Femur (tissue), 1 donor: ENCODE measurements at regions not wholly inside any gene's neighbourhood (a gene's known extent, or its start where the extent isn't known, plus 50 kb on each side); places are given as distances from the start of the nearest gene placed in this dataset.

ENCODE experiments used
- DNase-seq: peaks from one replicate; pipeline ENCODE4 v3.0.0-alpha.2; 2017

DNA sequence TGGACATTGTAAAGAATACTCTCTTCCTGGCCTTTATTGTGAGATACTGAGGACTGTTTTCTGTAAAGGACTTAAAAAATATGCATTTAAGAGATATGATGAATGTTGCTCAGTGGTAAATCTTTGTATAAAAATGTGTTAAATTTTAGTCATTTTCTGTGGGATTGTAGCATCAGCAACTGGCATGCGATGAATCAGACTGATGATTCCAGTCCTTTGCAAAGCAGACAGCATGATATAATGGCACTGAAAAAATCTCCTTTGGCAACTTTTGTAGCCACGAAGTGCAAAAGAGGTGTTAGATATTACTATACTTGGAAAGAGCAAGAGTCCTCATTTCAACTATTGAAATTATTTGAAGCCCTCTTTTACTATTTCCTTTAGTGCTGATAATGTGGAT lies 678.7 kb downstream of the PLCL1 start:
- DNase-seq: no peak

DNA sequence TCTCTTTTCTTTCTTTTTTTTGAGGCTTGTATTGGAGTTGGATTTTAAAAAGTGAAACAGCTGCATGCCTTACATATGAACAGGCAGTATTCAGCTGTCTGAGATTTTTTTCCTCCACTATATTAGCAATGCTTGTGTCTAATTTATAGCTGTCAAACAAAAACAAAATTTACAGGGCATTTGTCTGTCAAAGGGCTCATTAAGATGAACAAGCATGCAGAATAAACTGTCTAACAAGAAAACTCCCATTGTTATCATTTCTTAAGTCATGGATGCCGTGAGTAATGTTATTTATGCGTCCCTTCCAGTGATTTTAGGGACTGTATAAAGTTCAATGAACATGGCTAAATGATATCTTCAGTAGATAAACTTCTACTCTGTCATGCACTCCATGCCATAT lies 674.7 kb downstream of the PLCL1 start:
- no peak for DNase-seq

DNA sequence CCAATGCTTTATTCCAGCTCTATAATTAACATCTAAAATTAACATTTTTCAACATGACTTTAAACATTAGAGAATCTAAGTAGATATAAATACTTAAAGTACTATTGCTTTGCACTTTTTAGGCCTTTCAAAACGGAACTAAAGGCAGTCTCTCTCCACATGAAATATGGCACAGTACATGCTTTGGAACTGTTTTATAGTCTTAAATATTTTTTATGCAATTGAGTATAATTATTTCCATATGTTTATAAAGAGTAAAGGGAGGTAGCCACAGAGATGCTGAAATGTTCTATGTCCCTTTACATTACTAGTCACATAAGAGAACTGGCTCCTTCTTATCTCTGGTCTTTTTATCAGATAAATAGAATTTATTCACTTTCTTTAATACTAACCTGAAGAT lies 674.0 kb downstream of the PLCL1 start:
- DNase-seq: no peak

DNA sequence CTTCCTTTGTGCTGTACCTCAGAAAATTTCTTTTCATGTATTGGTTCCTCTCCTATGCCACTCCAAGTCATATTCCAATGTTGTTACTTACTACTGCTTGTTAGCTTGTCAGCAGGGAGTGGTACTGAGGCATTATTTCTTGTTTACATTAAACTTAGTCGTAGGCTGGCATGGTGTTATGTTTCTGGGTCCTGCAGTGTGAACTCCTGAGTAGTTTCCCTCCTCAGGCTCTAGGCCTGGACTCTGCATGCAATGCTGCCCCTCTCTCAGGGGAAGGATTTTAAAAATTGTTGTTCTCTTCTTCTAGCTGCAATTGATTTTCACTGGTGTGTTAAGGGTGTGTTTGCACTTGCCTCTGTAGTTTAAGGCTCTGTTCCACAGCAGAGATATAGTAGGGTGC lies 671.6 kb downstream of the PLCL1 start:
- DNase-seq: no peak

DNA sequence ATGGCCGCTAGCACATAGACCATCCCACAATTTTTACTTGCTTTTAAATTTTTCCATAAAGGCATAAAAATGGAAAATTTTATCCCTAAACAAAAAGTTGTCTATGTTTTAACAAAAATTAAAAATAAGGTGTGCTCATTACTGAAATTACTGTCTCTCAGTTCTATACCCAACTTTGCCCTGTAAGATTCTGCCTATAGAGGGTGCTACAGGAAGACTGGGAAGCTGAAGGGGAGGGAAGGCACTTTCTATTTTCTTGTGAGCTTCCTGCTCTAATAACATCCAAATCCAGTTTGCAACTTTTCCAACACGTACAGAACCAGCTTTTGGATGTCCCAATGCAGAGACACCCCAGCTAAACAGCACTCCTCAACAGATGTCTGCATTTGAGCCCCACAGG lies 666.9 kb downstream of the PLCL1 start:
- no peak for DNase-seq

DNA sequence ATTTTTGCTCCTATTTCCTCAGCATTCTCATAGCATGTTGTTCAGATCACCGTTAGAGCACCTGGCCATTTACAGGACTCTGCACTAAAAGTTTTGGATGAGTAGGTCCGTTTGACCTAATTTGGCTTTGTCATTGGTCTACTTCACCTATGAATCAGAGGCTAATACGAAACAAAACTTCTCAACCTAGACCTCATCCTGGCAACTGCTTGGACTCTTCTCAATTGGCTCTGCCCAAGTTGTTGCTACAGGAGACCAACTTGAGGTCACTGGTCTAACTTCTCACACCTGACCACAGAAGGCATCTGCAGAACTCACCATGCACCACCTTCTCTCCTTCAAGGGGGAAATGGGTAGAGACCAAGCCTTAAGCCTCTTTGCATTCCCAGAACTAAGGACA lies 663.7 kb downstream of the PLCL1 start:
- no peak for DNase-seq

DNA sequence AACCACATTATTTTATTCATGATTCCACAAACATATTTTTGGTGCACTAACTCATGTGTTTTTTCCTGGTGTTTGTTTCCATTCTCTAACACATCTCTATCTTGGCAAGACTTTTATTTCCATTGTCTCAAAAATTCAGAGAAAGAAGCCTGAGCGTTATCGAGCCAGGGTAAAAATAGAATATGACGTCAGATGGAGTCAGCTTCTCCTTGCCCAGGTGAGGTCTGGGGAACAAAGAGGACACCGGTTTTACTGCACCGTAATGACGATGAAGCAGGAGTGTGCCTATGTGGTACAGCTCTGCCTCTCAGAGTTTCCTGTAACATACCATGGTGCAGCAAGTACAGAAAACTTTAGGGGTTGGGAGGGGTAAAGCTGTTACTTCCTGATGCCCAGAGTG lies 661.6 kb downstream of the PLCL1 start:
- DNase-seq: no peak

DNA sequence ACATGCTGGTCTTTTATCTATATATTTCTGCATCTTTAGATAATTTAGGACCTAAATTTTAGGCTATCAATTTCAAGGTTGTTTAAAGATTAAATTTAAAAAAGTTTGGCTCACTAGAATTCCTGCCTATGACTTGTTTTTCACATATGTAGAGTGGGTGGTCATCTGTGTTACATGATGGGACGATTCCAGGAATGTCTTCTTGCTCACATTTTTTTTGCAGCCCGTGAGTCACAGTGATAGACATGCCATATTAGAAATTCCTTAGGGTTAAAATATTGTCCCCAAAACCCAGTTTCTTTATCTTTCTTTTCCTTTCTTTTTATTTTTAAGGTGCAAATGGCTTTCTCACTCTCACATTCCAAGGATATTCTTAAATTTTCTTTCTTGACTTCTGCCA lies 652.0 kb downstream of the PLCL1 start:
- no peak for DNase-seq

DNA sequence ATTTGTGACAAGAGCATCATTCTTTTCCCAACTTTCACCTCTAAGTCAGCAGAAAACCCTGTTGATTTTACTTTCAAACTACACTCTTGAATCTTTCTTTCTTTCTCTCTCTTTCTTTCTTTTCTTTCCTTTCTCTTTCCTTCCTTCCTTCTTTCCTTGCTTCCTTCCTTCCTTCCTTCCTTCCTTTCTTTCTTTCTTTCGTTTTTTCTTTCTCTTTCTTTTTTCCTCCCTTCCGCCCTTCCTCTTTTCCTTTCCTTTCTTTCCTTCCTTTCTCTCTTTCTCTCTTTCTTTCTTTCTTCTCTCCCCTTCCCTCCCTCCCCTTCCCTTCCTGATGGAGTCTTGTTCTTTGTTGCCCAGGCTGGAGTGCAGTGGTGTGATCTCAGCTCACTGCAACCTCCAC lies 649.5 kb downstream of the PLCL1 start:
- no peak for DNase-seq

DNA sequence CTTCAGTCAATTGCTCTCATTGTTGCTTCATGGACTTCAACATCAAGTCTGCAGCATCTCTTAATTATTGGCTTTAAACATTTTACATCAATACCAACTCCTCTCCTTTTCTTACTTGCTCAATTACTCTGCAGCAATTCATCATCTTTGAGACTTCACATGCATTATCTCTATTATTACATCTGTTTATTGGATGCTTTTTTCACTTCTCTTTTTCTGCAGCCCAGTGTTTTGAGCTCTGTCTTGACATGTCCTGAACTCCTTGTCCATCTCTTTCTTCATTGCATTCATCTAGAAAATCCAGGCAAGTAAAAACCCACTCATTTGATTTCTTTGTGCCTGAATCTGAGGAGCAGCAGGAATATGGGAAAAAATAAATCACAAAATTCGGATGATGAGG lies 647.9 kb downstream of the PLCL1 start:
- DNase-seq: no peak

DNA sequence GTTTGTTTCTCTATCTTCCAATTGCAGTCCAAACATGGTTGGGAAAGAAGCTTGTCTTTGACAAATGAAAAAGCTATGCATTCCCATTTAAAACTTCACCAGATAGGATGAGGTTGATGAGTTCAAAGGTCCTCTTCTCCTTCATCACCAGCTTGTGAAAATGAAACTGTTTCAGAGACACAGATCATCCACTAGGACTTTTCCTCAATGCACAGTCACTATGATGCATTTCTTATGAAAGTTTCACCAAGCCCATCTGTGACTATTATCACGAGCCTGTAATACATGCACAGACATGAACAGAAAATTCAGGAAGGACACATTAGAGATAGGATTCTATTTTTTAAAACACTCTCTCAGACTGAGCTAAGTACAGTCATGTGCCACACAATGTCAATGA lies 644.4 kb downstream of the PLCL1 start:
- DNase-seq: no peak

DNA sequence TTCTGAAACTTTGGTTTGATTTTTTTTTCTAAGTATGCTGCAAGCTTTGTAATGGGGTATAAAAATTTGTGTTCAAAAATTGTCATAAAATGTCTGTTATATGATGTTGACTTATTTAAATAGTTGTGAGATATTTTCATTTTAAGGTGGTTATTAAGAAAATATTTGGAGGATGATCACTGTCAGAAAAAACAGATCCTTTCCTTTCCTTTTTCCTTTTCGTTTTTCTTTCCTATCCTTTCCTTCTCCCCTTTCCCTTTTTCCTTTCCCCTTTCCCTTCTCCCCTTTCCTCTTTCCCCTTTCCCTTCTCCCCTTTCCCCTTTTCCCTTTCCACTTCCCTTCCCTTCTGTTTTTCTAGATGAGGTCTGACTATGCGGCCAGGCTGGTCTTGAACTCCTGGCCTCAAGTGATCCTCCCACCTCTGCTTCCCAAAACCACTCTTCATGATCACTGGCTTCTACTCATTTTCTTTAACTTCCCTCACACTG lies 640.5 kb downstream of the PLCL1 start:
- no peak for DNase-seq

DNA sequence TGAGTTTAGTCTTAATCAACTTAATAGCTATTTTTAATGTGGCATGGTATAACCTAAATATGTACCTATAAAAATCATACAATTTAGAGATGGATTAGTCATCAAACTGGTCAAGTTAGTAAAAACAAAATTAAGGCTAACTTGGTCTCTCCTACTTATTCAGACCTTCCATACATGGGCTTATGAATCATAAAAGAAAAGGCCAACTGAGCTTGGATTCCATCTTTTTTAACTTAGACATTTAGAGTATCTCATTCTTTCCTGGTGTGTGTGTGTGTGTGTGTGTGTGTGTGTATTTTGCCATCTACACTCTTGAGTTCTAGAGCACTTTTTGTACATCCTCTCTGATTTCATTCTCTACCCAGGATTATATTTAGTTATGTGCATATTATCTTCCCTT lies 637.5 kb downstream of the PLCL1 start:
- no peak for DNase-seq

DNA sequence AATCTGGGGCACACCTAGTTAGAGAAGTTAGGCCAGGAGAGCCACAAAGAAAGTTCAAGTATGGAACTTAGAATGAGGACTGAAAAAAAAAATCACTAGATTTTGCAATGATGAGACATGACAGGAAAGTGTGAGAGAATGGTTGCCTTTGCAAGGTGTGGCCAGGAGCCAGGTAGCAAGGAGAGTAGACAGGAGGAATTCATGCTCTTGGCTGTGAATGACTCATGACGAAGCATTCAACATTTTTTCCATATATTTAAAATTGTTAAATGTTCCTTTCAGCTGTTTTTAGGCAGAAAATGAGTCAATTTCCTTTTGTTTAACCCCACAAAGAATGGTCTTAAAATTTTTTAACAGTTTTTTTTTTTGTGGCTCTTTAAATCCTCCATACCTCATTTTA lies 636.9 kb downstream of the PLCL1 start:
- DNase-seq: no peak

DNA sequence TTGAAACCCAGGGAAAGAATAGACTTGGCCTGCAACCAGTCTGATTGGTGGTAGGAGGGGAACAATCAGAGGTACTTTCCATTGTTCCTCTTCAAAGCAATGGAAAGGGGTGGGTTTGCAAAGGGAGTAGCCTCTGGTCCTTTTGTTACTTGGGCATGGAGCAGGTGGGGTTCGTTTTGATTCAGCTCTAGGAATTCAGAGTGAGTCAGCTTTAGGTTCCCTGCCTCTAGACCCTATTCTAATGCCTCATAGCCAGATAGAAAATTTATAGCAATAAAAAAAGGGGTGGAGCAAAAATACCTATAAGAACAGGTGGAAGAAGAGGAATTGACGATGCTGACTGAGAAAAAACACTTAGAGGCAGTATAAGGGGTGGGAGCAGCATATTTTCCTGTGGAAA lies 636.4 kb downstream of the PLCL1 start:
- no peak for DNase-seq

DNA sequence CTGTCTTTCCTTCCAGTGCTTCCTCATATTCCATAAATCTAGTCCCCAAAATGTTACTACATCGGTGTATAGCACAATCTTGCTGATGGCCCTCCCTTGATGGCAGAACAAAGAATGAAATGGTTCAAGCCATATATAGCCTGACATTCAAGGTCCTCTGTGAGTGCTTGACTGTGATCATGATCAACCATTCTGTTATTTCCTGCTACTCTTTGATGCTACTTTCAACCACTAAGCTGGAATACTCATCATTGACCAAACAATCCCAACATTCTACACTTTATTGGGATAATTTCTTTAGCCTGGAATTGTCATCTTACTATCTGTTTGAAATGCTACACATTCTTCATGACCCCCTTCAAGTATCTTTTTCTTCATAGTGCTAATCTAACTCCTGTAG lies 633.9 kb downstream of the PLCL1 start:
- no peak for DNase-seq

DNA sequence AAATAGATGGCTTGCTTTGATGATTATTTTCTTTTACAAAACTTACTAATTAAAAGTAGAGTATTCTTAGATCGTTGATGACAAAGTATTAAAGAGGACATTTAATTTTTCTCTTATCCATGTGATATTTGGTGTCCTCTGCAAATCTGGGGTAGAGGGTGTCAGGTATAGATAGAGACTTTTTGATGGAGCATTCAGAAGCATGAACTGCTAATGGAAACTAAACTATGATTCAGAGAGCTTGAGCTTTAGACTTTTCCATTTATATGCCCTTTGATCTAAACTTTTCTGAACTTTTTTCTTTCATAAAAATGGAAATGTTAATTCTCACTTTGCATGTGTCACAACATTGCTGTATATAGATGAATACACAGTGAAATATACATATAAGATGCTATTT lies 619.7 kb downstream of the PLCL1 start:
- no peak for DNase-seq

DNA sequence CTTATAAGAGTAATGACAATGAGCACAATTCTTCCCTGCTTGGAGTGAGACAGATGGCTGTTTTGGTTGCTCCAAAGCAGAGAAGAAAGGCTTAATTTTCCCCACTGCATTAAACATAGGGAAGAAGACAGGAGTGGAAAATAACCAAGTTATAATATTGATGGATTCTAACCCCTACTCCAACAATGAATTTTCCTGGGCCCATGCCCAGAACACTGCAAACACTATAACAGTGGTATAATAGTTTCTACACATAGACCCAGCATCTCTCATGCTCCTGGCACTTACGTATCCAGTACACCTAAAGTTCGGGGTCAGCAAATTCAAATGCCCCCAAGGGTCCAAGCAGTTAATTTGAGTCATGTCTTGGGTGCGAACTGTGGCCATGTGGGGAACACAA lies 613.4 kb downstream of the PLCL1 start:
- peak; percentile 27 for DNase-seq

DNA sequence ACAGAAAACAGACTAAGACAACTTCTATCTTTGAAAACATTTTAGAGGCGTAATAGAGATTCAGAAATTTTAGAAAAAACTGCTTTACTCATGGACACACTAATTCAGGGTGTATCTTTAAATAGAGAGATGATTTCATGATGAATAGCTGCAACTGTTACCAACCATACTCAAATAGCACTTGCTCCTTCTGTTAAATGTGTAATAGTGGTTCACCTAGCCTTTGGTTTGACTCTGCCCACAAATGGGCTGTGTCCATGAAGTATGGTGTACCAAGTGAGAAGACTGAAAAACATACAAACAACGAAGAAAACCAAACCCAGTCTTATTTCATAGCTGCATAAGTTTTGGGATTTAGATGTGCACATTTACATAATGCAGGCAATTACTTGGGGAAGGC lies 610.6 kb downstream of the PLCL1 start:
- DNase-seq: no peak

DNA sequence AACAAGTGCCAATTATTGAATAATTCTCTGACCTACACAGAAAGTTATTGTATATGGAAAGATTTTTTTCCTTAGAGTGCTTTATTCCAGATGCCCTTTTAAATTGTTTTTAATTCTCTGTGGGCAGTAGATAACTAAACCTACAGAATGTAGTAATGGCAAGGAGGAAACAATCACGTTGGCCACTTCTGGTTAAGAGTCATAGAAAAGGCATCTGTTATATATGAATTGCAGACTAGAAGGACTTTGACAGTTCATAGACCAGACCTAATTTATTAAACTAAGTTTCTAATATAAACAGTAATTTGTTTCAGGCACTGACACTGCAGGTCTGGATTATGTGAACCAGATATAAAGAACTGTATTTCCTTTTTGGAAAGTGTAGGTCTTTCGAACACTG lies 607.5 kb downstream of the PLCL1 start:
- no peak for DNase-seq

DNA sequence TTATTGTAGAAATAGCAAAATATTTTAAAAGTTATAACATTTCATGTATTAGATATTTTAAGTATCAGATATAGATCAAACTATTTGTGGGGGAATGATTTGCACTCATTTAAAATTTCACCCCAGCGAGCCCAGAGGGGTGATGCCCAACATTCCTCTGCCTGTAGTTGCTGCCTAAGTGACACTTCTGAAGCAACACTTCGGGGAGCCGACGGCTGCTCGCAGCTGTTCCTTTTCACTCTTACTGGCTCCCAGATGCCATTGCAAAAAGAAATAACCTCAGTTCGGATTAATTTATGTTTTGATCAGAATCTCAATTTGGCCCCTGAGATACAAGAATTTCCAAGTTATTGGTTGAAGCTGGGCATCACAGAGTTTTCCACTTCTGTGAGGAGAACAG lies 603.8 kb downstream of the PLCL1 start:
- DNase-seq: no peak

DNA sequence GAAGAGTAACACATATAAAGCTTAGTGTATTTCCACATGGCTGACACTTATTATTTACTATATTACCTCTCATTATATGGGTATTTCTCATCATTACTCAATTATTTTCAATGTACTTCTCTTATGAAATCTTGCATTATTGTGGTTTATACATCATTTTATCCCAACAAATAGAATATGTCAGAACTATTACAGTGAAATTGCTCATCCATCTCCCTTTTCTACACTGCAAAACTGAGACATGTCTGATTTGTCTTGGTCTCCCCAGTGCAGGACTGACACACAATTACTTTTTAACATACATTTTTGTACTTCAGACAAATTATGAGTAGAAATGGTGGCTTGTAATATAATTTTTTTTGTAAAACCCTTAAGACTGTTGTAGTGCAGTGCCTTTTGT lies 600.9 kb downstream of the PLCL1 start:
- DNase-seq: no peak

DNA sequence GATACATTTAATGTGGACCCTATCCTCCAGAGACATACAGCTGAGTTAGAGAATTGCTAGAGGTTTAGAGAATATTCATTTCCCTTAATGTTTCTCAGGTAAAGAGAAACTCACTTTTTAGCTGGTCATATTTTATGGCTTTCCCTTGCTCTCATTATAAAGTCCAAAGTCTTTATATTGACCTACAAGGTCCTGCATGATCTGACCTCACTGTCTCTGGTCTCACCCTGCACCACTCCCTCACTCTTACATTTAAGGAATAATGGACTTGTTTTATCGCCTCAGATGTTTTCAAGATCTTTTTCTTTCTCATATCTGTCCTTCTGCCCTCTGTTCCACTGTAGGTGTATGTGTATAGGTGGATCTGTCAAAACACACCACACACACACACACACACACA lies 597.3 kb downstream of the PLCL1 start:
- DNase-seq: no peak

DNA sequence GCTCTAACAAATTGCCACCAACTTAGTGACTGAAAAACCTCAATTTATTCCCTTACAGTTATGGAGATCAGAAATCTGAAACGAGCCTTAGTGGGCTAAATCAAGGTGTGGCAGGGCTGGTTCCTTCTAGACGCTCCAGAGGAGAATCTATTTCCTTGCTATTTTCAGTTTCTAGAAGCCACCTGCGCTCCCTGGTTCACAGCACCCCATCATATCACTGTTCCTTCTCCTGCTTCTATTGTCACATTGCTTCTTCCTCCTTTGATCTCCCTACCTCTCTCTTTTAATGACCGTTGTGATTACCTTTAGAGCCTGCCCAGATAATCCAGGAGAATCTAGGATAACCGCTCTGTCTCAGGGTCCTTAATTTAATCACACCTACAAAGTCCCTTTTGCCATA lies 596.6 kb downstream of the PLCL1 start:
- no peak for DNase-seq

DNA sequence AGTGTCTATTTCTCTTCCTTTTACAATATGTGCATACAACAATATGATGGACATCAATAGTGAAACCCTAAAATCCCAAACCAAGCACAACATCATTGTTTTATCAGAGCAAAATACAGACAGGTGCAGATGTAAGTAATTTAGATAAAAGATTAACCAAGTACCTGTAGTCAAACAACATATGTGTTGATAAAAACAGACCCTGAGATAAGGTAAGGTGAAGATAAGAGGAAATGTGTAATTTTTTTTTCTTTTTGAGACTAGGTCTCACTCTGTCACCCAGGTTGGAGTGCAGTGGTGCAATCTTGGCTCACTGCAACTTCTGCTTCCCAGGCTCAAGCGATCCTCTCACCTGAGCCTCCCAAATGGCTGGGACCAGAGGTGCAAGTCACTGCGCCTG lies 589.8 kb downstream of the PLCL1 start:
- no peak for DNase-seq

DNA sequence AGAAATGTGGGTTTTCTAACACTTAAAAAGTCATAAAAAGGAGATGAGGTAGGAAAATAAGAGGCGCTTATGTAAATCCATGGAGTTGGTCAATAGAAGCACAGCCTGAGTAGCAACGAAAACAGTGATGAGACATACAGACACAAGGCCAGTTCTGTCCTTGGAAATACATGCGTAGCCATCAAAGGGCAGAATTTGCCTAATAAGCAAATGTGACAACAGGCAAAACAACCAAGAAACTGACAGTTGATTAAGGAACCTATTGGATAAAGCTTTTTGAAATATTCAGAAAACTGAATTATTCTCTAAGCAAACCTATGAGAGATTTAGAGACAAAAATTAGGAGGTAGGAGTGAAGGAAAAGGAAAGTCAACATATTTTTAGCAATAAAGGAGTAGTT lies 586.3 kb downstream of the PLCL1 start:
- DNase-seq: no peak
